Naive thymus-derived CD8-positive, alpha-beta T cell (primary cell): ENCODE measurements at regions not wholly inside any gene's neighbourhood (a gene's known extent, or its start where the extent isn't known, plus 50 kb on each side); places are given as distances from the start of the nearest gene placed in this dataset.
"Not testable (repeated sequence)": the region's sequence is repeated elsewhere in the genome, so short reads cannot be mapped to it uniquely, and the experiment has no call there.

Source experiments
- ATAC-seq, 2 donors: fragments of 150-1000 bp; cut with Tn5 transposase in 1 of 2; sonication (Bioruptor Pico), chemical (Tn5 transposase) in 1 of 2; 1 replicate in 1 of 2; 2 replicates in 1 of 2; pipeline ENCODE4 v1.10.0; 2021; ENCODE audit warnings: mild to moderate bottlenecking in 2 of 2, moderate library complexity in 2 of 2
- POLR2A ChIA-PET: fragments of 350-600 bp; sonication (Branson Sonifier 250); formaldehyde crosslinking; loops from one replicate; lab custom pipeline; 2021; ENCODE audit warnings: antibody characterized with exemption; lab: Charles Lee
- DNase-seq, 10 donors: peaks; one replicate each; pipeline versions ENCODE4 v3.0.0 to v3.0.0-alpha.2; 2020 to 2022
- H3K27ac Mint-ChIP-seq, 10 donors: one replicate each; pipeline ENCODE4 v1.8.0; 2020 to 2022; ENCODE audit warnings: mild to moderate bottlenecking in 10 of 10, mixed read lengths in 10 of 10, moderate library complexity in 4 of 10, inconsistent platforms in 1 of 10
- H3K27me3 Mint-ChIP-seq, 5 donors: one replicate each; pipeline ENCODE4 v1.8.0; 2021 to 2022; ENCODE audit warnings: mixed read lengths in 5 of 5
- H3K36me3 Mint-ChIP-seq, 3 donors: one replicate each; pipeline ENCODE4 v1.8.0; 2020 to 2022; ENCODE audit warnings: mixed read lengths in 3 of 3, mild to moderate bottlenecking in 2 of 3, inconsistent platforms in 1 of 3
- H3K4me1 Mint-ChIP-seq, 4 donors: one replicate each; pipeline ENCODE4 v1.8.0; 2021 to 2022; ENCODE audit warnings: mixed read lengths in 4 of 4
- H3K4me3 Mint-ChIP-seq, 10 donors: one replicate each; pipeline ENCODE4 v1.8.0; 2020 to 2022; ENCODE audit warnings: mild to moderate bottlenecking in 10 of 10, mixed read lengths in 10 of 10, moderate library complexity in 6 of 10, inconsistent platforms in 1 of 10
- H3K9me3 Mint-ChIP-seq, 9 donors: one replicate each; pipeline ENCODE4 v1.8.0; 2020 to 2022; ENCODE audit warnings: mixed read lengths in 9 of 9, mild to moderate bottlenecking in 3 of 9, inconsistent platforms in 1 of 9, moderate library complexity in 1 of 9

DNA sequence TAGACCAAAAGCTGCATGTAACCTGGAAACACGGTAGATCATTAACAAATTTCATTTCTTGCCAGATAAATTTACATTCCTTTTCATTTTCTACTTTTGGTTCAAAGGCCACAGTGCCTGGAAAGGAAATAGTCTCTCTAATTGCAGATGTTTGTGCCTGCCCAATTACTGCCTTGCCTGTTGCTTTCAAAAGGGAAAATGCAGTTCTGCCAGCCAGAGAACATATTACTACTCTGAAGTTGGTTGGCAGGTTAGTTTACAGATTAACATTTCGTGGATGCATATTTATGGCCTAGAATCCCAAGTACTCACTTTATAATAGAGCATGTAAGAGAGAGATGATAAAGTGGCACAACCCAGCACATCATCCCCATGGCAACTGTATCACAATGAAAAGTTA lies 124.3 kb upstream of the LRRC3B start:
- H3K4me3 Mint-ChIP-seq: no peak overlapping the region
- H3K4me1 Mint-ChIP-seq: no peaks in the 10 kb centered on the region
- POLR2A ChIA-PET: no interaction called here
- H3K36me3 Mint-ChIP-seq: no peaks in the 10 kb centered on the region
- ATAC-seq (no peak), DNase-seq (no peak)
- H3K9me3 Mint-ChIP-seq: peaks cover 0 to 25% (median 8%) of the 10 kb centered on the region in 9 donors
- H3K27me3 Mint-ChIP-seq: no peaks in the 10 kb centered on the region
- H3K27ac Mint-ChIP-seq: no peak overlapping the region

- Mint-ChIP-seq H3K27ac (no peak overlapping the region), H3K4me1 (no peaks in the 10 kb centered on the region), H3K4me3 (no peak overlapping the region), H3K9me3 (peaks cover 0 to 20% (median 4%) of the 10 kb centered on the region in 9 donors), H3K27me3 (no peaks in the 10 kb centered on the region), H3K36me3 (no peaks in the 10 kb centered on the region)
- no peak for ATAC-seq
- no peak for DNase-seq
- POLR2A ChIA-PET: no interaction called here
Measured at GRCh38 chr3:26505399-26505798, 117.2 kb upstream of the LRRC3B start.

- peaks cover 0 to 17% (median 9%) of the 10 kb centered on the region in 9 donors for H3K9me3 Mint-ChIP-seq
- H3K36me3 Mint-ChIP-seq, H3K4me1 Mint-ChIP-seq, DNase-seq, ATAC-seq, H3K27me3 Mint-ChIP-seq, H3K4me3 Mint-ChIP-seq, H3K27ac Mint-ChIP-seq, POLR2A ChIA-PET: not testable (repeated sequence)
Measured at GRCh38 chr3:26514445-26515029, 108.0 kb upstream of the LRRC3B start.

DNA sequence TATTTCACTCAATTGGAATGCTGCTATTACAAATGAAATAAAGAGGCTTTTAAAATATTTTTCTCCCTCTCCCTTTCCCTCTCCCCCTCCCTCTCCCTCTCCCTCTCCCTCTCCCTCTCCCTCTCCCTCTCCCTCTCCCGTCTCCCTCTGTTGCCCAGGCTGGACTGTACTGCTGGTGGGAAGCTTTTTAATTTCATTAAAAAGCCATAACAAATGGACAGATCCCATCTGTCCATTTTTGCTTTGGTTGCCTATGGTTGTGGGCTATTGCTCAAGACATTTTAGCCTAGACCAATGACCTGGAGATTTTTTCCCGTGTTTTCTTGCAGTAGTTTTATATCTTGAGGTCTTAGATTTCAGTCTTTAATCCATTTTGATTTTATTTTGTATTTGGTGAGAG lies 107.2 kb upstream of the LRRC3B start:
- Mint-ChIP-seq H3K27ac (no peak overlapping the region), H3K36me3 (peaks cover 0 to 5% (median 0%) of the 10 kb centered on the region in 3 donors), H3K4me3 (no peak overlapping the region), H3K4me1 (no peaks in the 10 kb centered on the region), H3K27me3 (no peaks in the 10 kb centered on the region), H3K9me3 (peaks cover 0 to 17% (median 9%) of the 10 kb centered on the region in 9 donors)
- POLR2A ChIA-PET: no interaction called here
- ATAC-seq (no peak), DNase-seq (no peak)

- Mint-ChIP-seq H3K9me3 (peaks cover 8 to 46% (median 29%) of the 10 kb centered on the region in 9 donors), H3K36me3 (peaks cover 0 to 17% (median 0%) of the 10 kb centered on the region in 3 donors), H3K27me3 (no peaks in the 10 kb centered on the region), H3K27ac (no peak overlapping the region), H3K4me3 (no peak overlapping the region), H3K4me1 (no peaks in the 10 kb centered on the region)
- ATAC-seq (no peak), DNase-seq (no peak)
- POLR2A ChIA-PET: no interaction called here
Measured at GRCh38 chr3:26521261-26521660, 101.3 kb upstream of the LRRC3B start.

GRCh38 chr3:26522919-26523318 lies 99.7 kb upstream of the LRRC3B start:
- peaks cover 8 to 43% (median 28%) of the 10 kb centered on the region in 9 donors for H3K9me3 Mint-ChIP-seq
- H3K4me1 Mint-ChIP-seq: no peaks in the 10 kb centered on the region
- POLR2A ChIA-PET: no interaction called here
- no peak for ATAC-seq
- no peak overlapping the region for H3K27ac Mint-ChIP-seq
- H3K27me3 Mint-ChIP-seq: no peaks in the 10 kb centered on the region
- no peak for DNase-seq
- no peak overlapping the region for H3K4me3 Mint-ChIP-seq
- H3K36me3 Mint-ChIP-seq: peaks cover 0 to 12% (median 0%) of the 10 kb centered on the region in 3 donors

GRCh38 chr3:26525013-26525412 lies 97.6 kb upstream of the LRRC3B start:
- Mint-ChIP-seq H3K4me3 (no peak overlapping the region), H3K27me3 (no peaks in the 10 kb centered on the region), H3K27ac (no peak overlapping the region), H3K36me3 (peaks cover 0 to 20% (median 0%) of the 10 kb centered on the region in 3 donors), H3K4me1 (no peaks in the 10 kb centered on the region), H3K9me3 (peaks cover 11 to 53% (median 32%) of the 10 kb centered on the region in 9 donors)
- DNase-seq: no peak
- POLR2A ChIA-PET: no interaction called here
- no peak for ATAC-seq

- no peak for DNase-seq
- Mint-ChIP-seq H3K4me3 (no peak overlapping the region), H3K27ac (no peak overlapping the region), H3K36me3 (no peaks in the 10 kb centered on the region), H3K9me3 (peaks cover 0 to 31% (median 12%) of the 10 kb centered on the region in 9 donors), H3K4me1 (no peaks in the 10 kb centered on the region), H3K27me3 (no peaks in the 10 kb centered on the region)
- POLR2A ChIA-PET: no interaction called here
- ATAC-seq: no peak
Measured at GRCh38 chr3:26535151-26535550, 87.4 kb upstream of the LRRC3B start.

DNA sequence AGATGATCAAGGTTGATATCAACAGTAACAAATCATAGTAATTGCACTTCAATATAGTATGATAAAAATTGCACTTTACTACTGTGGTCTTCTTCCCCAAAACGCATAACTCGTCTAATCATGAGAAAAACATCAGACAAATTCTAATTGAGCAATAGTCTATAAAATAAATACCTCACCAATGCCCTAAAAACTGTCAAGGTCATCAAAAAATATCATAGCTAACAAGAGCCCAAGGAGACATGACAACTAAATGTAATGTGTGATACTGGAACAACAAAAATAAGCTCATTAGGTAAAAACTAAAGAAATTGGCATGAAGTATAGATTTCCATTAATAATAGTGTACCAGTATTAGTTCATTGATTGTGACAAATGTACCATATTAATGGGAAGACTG lies 85.6 kb upstream of the LRRC3B start:
- POLR2A ChIA-PET: no interaction called here
- Mint-ChIP-seq H3K9me3 (peaks cover 0 to 34% (median 8%) of the 10 kb centered on the region in 9 donors), H3K27ac (no peak overlapping the region), H3K4me1 (no peaks in the 10 kb centered on the region), H3K4me3 (no peak overlapping the region), H3K36me3 (no peaks in the 10 kb centered on the region), H3K27me3 (no peaks in the 10 kb centered on the region)
- ATAC-seq (no peak), DNase-seq (no peak)

- Mint-ChIP-seq H3K4me1 (no peaks in the 10 kb centered on the region), H3K9me3 (peaks cover 0 to 18% (median 5%) of the 10 kb centered on the region in 9 donors), H3K4me3 (no peak overlapping the region), H3K27ac (no peak overlapping the region), H3K27me3 (no peaks in the 10 kb centered on the region), H3K36me3 (peaks cover 0 to 4% (median 0%) of the 10 kb centered on the region in 3 donors)
- ATAC-seq (no peak), DNase-seq (no peak)
- POLR2A ChIA-PET: no interaction called here
Measured at GRCh38 chr3:26550413-26550812, 72.2 kb upstream of the LRRC3B start.

GRCh38 chr3:26556637-26557036 lies 65.9 kb upstream of the LRRC3B start:
- no peaks in the 10 kb centered on the region for H3K4me1 Mint-ChIP-seq
- no peak overlapping the region for H3K4me3 Mint-ChIP-seq
- H3K27ac Mint-ChIP-seq: no peak overlapping the region
- POLR2A ChIA-PET: no interaction called here
- DNase-seq (no peak), ATAC-seq (no peak)
- H3K9me3 Mint-ChIP-seq: peaks cover 0 to 29% (median 3%) of the 10 kb centered on the region in 9 donors
- no peaks in the 10 kb centered on the region for H3K36me3 Mint-ChIP-seq
- no peaks in the 10 kb centered on the region for H3K27me3 Mint-ChIP-seq

DNA sequence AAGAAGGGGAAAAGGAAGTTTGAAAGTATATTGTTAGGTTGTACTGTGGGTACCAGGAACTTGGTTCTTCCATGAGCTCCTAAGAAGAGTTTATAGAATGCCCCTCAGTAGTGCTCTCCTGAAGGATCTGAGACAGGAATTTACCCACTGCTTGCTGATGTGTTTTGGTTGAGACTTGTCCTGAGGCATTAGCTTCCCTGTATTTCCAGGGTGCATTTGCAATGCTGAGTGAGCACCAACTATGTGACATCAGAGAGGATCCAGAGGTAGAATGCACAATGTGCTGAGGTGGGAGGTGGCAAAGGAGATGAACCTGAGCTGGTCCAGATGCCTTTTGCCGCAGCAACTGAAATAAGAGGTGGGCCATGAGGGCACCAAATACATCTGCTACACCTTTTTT lies 64.3 kb upstream of the LRRC3B start:
- Mint-ChIP-seq H3K27ac (no peak overlapping the region), H3K4me1 (no peaks in the 10 kb centered on the region), H3K9me3 (peaks cover 0 to 28% (median 3%) of the 10 kb centered on the region in 9 donors), H3K27me3 (no peaks in the 10 kb centered on the region), H3K36me3 (no peaks in the 10 kb centered on the region), H3K4me3 (no peak overlapping the region)
- POLR2A ChIA-PET: no interaction called here
- no peak for DNase-seq
- ATAC-seq: no peak

DNA sequence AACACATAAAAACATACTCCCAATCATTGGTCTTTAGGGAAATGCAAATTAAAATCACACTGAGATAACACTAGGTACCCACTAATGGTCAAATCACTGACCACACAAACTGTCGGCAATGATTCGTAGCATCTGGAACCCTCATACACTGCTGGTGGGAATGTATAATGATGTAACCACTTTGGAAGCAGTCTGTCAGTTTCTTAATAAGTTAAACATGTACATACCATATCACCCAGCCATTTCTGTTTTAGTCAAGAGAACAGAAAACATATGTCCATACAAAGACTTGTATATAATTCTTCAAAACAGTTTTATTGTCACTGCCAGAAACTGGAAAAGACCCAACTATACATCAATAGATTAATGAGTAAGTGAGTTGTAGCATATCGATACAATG lies 63.3 kb upstream of the LRRC3B start:
- ATAC-seq (no peak), DNase-seq (no peak)
- Mint-ChIP-seq H3K9me3 (peaks cover 0 to 19% (median 3%) of the 10 kb centered on the region in 9 donors), H3K4me3 (no peak overlapping the region), H3K4me1 (no peaks in the 10 kb centered on the region), H3K27me3 (no peaks in the 10 kb centered on the region), H3K27ac (no peak overlapping the region), H3K36me3 (no peaks in the 10 kb centered on the region)
- POLR2A ChIA-PET: no interaction called here

- Mint-ChIP-seq H3K36me3 (no peaks in the 10 kb centered on the region), H3K27me3 (no peaks in the 10 kb centered on the region), H3K9me3 (peaks cover 0 to 19% (median 3%) of the 10 kb centered on the region in 9 donors), H3K4me1 (no peaks in the 10 kb centered on the region), H3K27ac (no peak overlapping the region), H3K4me3 (no peak overlapping the region)
- ATAC-seq (no peak), DNase-seq (no peak)
- POLR2A ChIA-PET: no interaction called here
Measured at GRCh38 chr3:26560081-26560480, 62.5 kb upstream of the LRRC3B start.
